Upper lobe of left lung (tissue), 4 donors: ENCODE measurements at regions not wholly inside any gene's neighbourhood (a gene's known extent, or its start where the extent isn't known, plus 50 kb on each side); places are given as distances from the start of the nearest gene placed in this dataset.

Source experiments
- CTCF ChIP-seq, 6 experiments: fragments of 450-650 bp in 4 of 6; fragments of 200-600 bp in 2 of 6; sonication (generic) in 2 of 6; IDR thresholded peaks; one replicate each; pipeline ENCODE4 v1.5.1; 2016 to 2019; ENCODE audit warnings: antibody characterized with exemption in 6 of 6
- EP300 ChIP-seq, 4 donors: sonication (generic); formaldehyde crosslinking; IDR thresholded peaks; one replicate each; pipeline ENCODE4 v1.5.1; 2017; ENCODE audit warnings: antibody characterized with exemption in 4 of 4, control low read depth in 2 of 4
- POLR2A ChIP-seq, 4 donors: fragments of 450-650 bp; IDR thresholded peaks; one replicate each; pipeline ENCODE4 v1.5.1; 2016 to 2017; ENCODE audit warnings: antibody characterized with exemption in 4 of 4, mild to moderate bottlenecking in 2 of 4
- POLR2AphosphoS5 ChIP-seq, 2 donors: sonication (generic); formaldehyde crosslinking; IDR thresholded peaks; one replicate each; pipeline ENCODE4 v1.5.1; 2017; ENCODE audit warnings: antibody characterized with exemption in 2 of 2

GRCh38 chr18:51479736-51480135, 282.3 kb upstream of the MEX3C start:
- TF ChIP-seq CTCF (IDR thresholded peaks at IDR 0.05) (no peak), POLR2AphosphoS5 (IDR thresholded peaks at IDR 0.05) (no peak), POLR2A (IDR thresholded peaks at IDR 0.05) (no peak), EP300 (IDR thresholded peaks at IDR 0.05) (no peak)
